HepG2 (cell line): ENCODE measurements at regions not wholly inside any gene's neighbourhood (a gene's known extent, or its start where the extent isn't known, plus 50 kb on each side); places are given as distances from the start of the nearest gene placed in this dataset.

Source experiments
- ATAC-seq: fragments of 200-7000 bp; cut with Tn5 transposase; 3 replicates; pipeline ENCODE4 v1.9.1; 2020; ENCODE audit warnings: mild to moderate bottlenecking, moderate library complexity
- BruUV-seq: library from RNA; stranded (reverse); fragments of 400-500 nt; replicated peaks from 2 replicates; lab custom pipeline; 2021; lab: Mats Ljungman, UMichigan
- CTCF ChIA-PET: fragments of 300-600 bp; formaldehyde crosslinking; extraction: SDS; loops from one replicate; lab custom pipeline; 2021; ENCODE audit warnings: low total read pairs, inconsistent platforms, low intra/inter-chr PET ratio; lab: Yijun Ruan, JAX
- POLR2A ChIA-PET: fragments of 350-600 bp; sonication (Branson Sonifier 250); formaldehyde crosslinking; loops from one replicate; lab custom pipeline; 2020; ENCODE audit warnings: antibody characterized with exemption, inconsistent platforms; lab: Yijun Ruan, JAX
- DNase-seq: peaks from one replicate; pipeline ENCODE4 v3.0.0-alpha.2; 2015; ENCODE audit warnings: low spot score
- FAIRE-seq: peaks from 3 replicates; lab custom pipeline; 2011; peaks lifted over from hg19 to GRCh38; lab: Jason Lieb, UNC
- H2AFZ ChIP-seq: one replicate; pipeline ENCODE4 v1.6.1; 2011; ENCODE audit warnings: low read length, inconsistent platforms
- H3K27ac ChIP-seq: fragments of 300-600 bp; 3 replicates; pipeline ENCODE4 v1.8.0; 2011; ENCODE audit warnings: mixed run types, mild to moderate bottlenecking, mixed read lengths, low read length, inconsistent platforms; ENCODE audit not compliant: insufficient read depth; ENCODE audit errors: extremely low read length
- H3K27me3 ChIP-seq, 2 experiments: fragments of 200-600 bp in 1 of 2; 2 replicates in 1 of 2; 3 replicates in 1 of 2; pipeline versions ENCODE4 v1.6.0 to v1.8.0; 2011; ENCODE audit warnings: low read length in 2 of 2, mild to moderate bottlenecking in 2 of 2, moderate library complexity in 2 of 2, inconsistent platforms in 1 of 2; ENCODE audit not compliant: insufficient read depth in 2 of 2, control insufficient read depth in 1 of 2
- H3K36me3 ChIP-seq, 2 experiments: fragments of 200-600 bp in 1 of 2; replicated peaks in 1 of 2; 2 replicates in 1 of 2; 3 replicates in 1 of 2; pipeline versions ENCODE4 v1.5.1 to v1.8.0; 2011; ENCODE audit warnings: low read length in 2 of 2, inconsistent platforms in 1 of 2; ENCODE audit not compliant: insufficient read depth in 2 of 2, control insufficient read depth in 1 of 2
- H3K4me1 ChIP-seq: 2 replicates; pipeline ENCODE4 v1.5.1; 2012; ENCODE audit warnings: low read length, inconsistent platforms; ENCODE audit not compliant: insufficient read depth
- H3K4me2 ChIP-seq: 2 replicates; pipeline ENCODE4 v1.6.0; 2011; ENCODE audit warnings: low read depth, low read length, inconsistent platforms
- H3K4me3 ChIP-seq, 3 experiments: fragments of 200-600 bp in 1 of 3; sonication (generic), shearing (Covaris generic) in 1 of 3; replicated peaks in 1 of 3; 2 replicates each; pipeline ENCODE4 v1.5.1; 2011 to 2016; ENCODE audit warnings: low read length in 3 of 3, inconsistent platforms in 2 of 3, low read depth in 2 of 3, mild to moderate bottlenecking in 2 of 3, control low read depth in 1 of 3, mixed read lengths in 1 of 3; ENCODE audit not compliant: insufficient read depth in 1 of 3
- H3K79me2 ChIP-seq: one replicate; pipeline ENCODE4 v1.6.1; 2011; ENCODE audit warnings: low read length, inconsistent platforms; ENCODE audit not compliant: insufficient read depth
- H3K9ac ChIP-seq: 2 replicates; pipeline ENCODE4 v1.6.0; 2011; ENCODE audit warnings: mild to moderate bottlenecking, low read depth, low read length, inconsistent platforms; ENCODE audit not compliant: insufficient read depth
- H3K9me3 ChIP-seq: 2 replicates; pipeline ENCODE4 v1.5.1; 2012; ENCODE audit warnings: mild to moderate bottlenecking, low read length
- H4K20me1 ChIP-seq: 2 replicates; pipeline ENCODE4 v1.6.0; 2011; ENCODE audit warnings: inconsistent platforms, mild to moderate bottlenecking, low read length, moderate library complexity; ENCODE audit not compliant: insufficient read depth
- AGO2 ChIP-seq: fragments of 200-400 bp; formaldehyde crosslinking; optimal IDR thresholded peaks from 2 replicates; pipeline ENCODE3; 2017; ENCODE audit warnings: mild to moderate bottlenecking, low read depth, low read length, moderate library complexity
- BRD4 ChIP-seq: sonication (generic); formaldehyde crosslinking; IDR thresholded peaks from 2 replicates; pipeline ENCODE4 v1.4.0; 2020; ENCODE audit warnings: missing genetic modification reagents
- FOSL2 ChIP-seq: sonication (generic); formaldehyde crosslinking; IDR thresholded peaks from 2 replicates; pipeline ENCODE4 v1.4.0; 2020; ENCODE audit warnings: missing genetic modification reagents
- GABPA ChIP-seq, 2 experiments: IDR thresholded peaks; 2 replicates each; pipeline ENCODE4 v1.6.1; 2011 to 2016; ENCODE audit warnings: low read depth in 2 of 2, low read length in 1 of 2, missing biosample characterization in 1 of 2, missing genetic modification characterization in 1 of 2
- MAFK ChIP-seq, 2 experiments: IDR thresholded peaks in 1 of 2; conservative IDR thresholded peaks in 1 of 2; 2 replicates each; pipeline ENCODE4 v1.6.1; 2011; ENCODE audit warnings: improper control_type of control experiment in 2 of 2, low read length in 2 of 2
- NR2F1 ChIP-seq, 2 experiments: fragments of 450-650 bp in 1 of 2; formaldehyde crosslinking in 1 of 2; IDR thresholded peaks; 2 replicates each; pipeline versions ENCODE4 v1.5.0 to v1.6.1; 2016 to 2020; ENCODE audit warnings: mild to moderate bottlenecking in 1 of 2, missing compliant biosample characterization in 1 of 2, missing genetic modification reagents in 1 of 2, moderate library complexity in 1 of 2
- REL ChIP-seq: sonication (generic); formaldehyde crosslinking; conservative IDR thresholded peaks from 2 replicates; pipeline ENCODE4 v1.8.0; 2022; ENCODE audit warnings: mild to moderate bottlenecking, missing genetic modification reagents, moderate library complexity
- RELA ChIP-seq: sonication (generic); formaldehyde crosslinking; IDR thresholded peaks from 2 replicates; pipeline ENCODE4 v1.4.0; 2020; ENCODE audit warnings: missing genetic modification reagents
- SIN3B ChIP-seq: fragments of 150-350 bp; IDR thresholded peaks from 2 replicates; pipeline ENCODE4 v1.6.1; 2014; ENCODE audit warnings: low read length
- TARDBP ChIP-seq: sonication (generic); formaldehyde crosslinking; IDR thresholded peaks from 2 replicates; pipeline ENCODE4 v1.8.0; 2022; ENCODE audit warnings: mild to moderate bottlenecking, missing genetic modification reagents
- ZNF225 ChIP-seq: sonication (generic); formaldehyde crosslinking; IDR thresholded peaks from 2 replicates; pipeline ENCODE4 v1.4.0; 2020; ENCODE audit warnings: mild to moderate bottlenecking, missing genetic modification reagents
- ZNF776 ChIP-seq: sonication (generic); formaldehyde crosslinking; IDR thresholded peaks from 2 replicates; pipeline ENCODE4 v1.4.0; 2020; ENCODE audit warnings: mild to moderate bottlenecking, missing genetic modification reagents
- ZNF777 ChIP-seq: sonication (generic); formaldehyde crosslinking; IDR thresholded peaks from 2 replicates; pipeline ENCODE4 v1.4.0; 2020; ENCODE audit warnings: missing genetic modification reagents
- ZNF782 ChIP-seq: sonication (generic); formaldehyde crosslinking; IDR thresholded peaks from 2 replicates; pipeline ENCODE4 v1.4.0; 2020; ENCODE audit warnings: missing genetic modification reagents, mild to moderate bottlenecking, borderline replicate concordance
- ZNF850 ChIP-seq: sonication (generic); formaldehyde crosslinking; conservative IDR thresholded peaks from 2 replicates; pipeline ENCODE4 v1.9.0; 2021; ENCODE audit warnings: mild to moderate bottlenecking, missing genetic modification reagents
- WGBS: methylation state at CpG from one replicate; pipeline ENCODE4 v1.1.6; 2017; ENCODE audit warnings: low lambda C conversion rate; 5-methylcytosine and 5-hydroxymethylcytosine counted together
- in situ Hi-C: cut with HindIII; loops from 2 replicates; pipeline ENCODE4 v1.10.0; 2017; ENCODE audit warnings: low pct_unique_long_range_greater_than_20kb; ENCODE audit not compliant: extremely low pct_ligation_motif_present
- intact Hi-C: fragments of 100-400 bp; cut with micrococcal nuclease; formaldehyde crosslinking; loops from one replicate; pipeline ENCODE4 v1.10.0; 2022; ENCODE audit not compliant: unreplicated experiment
- TF ChIP-seq, protein P1 (sequence below): sonication (generic); formaldehyde crosslinking; conservative IDR thresholded peaks from 2 replicates; pipeline ENCODE4 v1.8.0; 2022; ENCODE audit warnings: missing genetic modification reagents

DNA sequence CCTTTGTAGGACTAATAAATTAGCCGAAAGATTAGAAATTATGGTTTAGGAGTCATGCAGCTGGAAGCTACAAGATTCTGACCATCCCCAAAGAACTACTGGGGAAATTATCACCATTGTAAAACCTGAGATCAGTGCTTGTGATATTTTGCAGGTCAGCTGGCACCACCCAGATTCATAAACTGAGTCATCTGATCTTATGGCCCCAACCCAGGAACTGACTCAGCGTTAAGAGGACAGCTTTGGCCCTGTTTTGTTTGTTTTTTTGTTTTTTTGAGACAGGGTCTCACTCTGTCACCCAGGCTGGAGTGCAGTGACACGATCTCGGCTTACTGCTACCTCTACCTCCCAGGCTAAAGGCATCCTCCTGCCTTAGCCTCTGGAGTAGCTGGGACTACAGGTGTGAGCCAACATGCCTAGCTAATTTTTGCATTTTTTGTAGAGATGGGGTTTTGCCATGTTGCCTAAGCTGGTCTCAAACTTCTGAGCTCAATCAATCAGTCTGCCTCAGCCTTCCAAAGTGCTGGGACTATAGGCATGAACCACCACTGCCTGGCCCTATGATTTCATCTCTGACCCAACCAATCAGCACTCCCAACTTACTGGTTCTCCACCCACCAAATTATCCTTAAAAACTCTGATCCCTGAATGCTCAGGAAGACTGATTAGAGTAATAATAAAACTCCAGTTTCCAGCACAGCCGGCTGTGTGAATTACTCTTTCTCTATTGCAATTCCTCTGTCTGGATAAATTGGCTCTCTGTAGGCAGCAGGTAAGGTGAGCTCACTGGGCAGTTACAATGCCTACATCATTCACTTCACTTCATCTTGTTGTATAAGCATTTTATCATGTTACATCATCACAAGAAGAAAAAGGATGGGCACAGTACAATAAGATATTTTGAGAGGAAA lies 79.4 kb upstream of the KSR1 start:
- no peaks in the 10 kb centered on the region for H4K20me1 ChIP-seq
- H3K4me3 ChIP-seq, result no peak overlapping the region
- FAIRE-seq (no peak), DNase-seq (no peak), ATAC-seq (no peak)
- H3K4me1 ChIP-seq, result peaks cover 28% of the 10 kb centered on the region
- POLR2A ChIA-PET, result no interaction called here
- no peaks in the 10 kb centered on the region for H3K79me2 ChIP-seq
- H3K9ac ChIP-seq, result no peak overlapping the region
- no peak overlapping the region for H2AFZ ChIP-seq
- H3K27me3 ChIP-seq, result peaks cover 0 to 6% of the 10 kb centered on the region in 2 experiments; a peak in 2 of 5 replicates
- H3K36me3 ChIP-seq, result no peaks in the 10 kb centered on the region
- no TSS peak for BruUV-seq
- CTCF ChIA-PET, result no interaction called here
- in situ Hi-C loops (no loop called here), intact Hi-C loops (no loop called here)
- WGBS, result 28% methylated on average over 5 of the region's 5 CpGs
- H3K27ac ChIP-seq, result no peak overlapping the region
- H3K4me2 ChIP-seq, result no peak overlapping the region
- TF ChIP-seq MAFK (conservative IDR thresholded peaks at IDR 0.05 in 1 of 2, IDR thresholded peaks at IDR 0.05 in 1 of 2; ENCODE audit: low read length in 2 of 2) (peak in 1 of 2 experiments; percentile 12; a peak in 1 of 4 replicates), BRD4 (CRISPR knock-in tag) (no peak), FOSL2 (CRISPR knock-in tag) (peak; percentile 45)
- peaks cover 5% of the 10 kb centered on the region; the same call in 1 of the 2 replicates for H3K9me3 ChIP-seq

DNA sequence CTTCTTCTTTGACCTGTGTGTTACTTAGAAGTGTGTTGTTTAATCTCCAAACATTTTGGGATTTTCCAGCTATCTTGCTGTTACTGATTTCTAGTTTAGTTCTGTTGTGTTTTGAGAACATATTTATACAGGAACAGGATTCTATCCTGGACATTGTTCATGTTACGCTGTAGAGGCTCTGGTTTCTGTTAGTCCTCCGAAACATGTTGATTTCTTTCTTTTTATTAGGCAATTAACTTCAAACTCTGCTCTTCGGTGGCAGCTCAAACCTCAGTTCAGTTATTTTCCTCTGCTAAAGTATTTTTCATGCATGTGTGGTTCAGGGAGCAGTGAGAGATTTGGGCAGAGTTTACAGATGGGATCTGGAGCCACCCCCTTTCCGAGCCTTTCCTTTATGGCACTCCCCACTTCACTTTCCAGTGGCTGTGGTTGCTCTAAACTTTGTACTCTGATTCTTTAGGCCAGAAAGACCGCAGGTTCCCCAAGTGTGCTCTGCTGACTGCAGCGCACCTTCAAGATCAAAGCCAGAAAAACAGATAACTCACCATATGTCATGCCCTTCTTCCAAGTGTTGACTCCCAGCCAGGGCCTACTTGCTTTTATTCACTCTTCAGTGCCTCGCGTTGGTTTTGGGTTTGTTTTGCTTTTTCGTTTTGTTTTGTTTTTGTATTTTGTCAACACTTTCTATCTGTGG lies 77.6 kb upstream of the KSR1 start:
- Histone ChIP-seq H3K4me1 (peaks cover 28% of the 10 kb centered on the region), H3K36me3 (no peaks in the 10 kb centered on the region), H3K4me3 (no peak overlapping the region), H3K79me2 (no peaks in the 10 kb centered on the region), H3K9me3 (peaks cover 5% of the 10 kb centered on the region; the same call in 1 of the 2 replicates), H3K27ac (no peak overlapping the region), H3K9ac (no peak overlapping the region), H2AFZ (no peak overlapping the region), H3K4me2 (0 out of 2 replicates have a peak overlapping the region, but pooled peaks have one; percentile 0), H3K27me3 (peaks cover 0 to 6% of the 10 kb centered on the region in 2 experiments; a peak in 2 of 5 replicates), H4K20me1 (no peaks in the 10 kb centered on the region)
- intact Hi-C loops (no loop called here), in situ Hi-C loops (no loop called here)
- POLR2A ChIA-PET, result no interaction called here
- DNase-seq (no peak), ATAC-seq (no peak), FAIRE-seq (no peak)
- BruUV-seq, result no TSS peak
- CTCF ChIA-PET, result interaction anchor here (3.4 kb wide), 1 partner anchor 25 kb away, joined by 34 read pairs; no protein-coding TSS in a partner anchor
- 24% methylated on average over 9 of the region's 9 CpGs for WGBS
- TF ChIP-seq GABPA (IDR thresholded peaks at IDR 0.05; ENCODE audit: low read depth, low read length) (no peak), GABPA (CRISPR knock-in tag; IDR thresholded peaks at IDR 0.05; ENCODE audit: low read depth) (no peak), AGO2 (no peak), ZNF850 (CRISPR knock-in tag) (no peak), SIN3B (no peak), TARDBP (CRISPR knock-in tag) (no peak), ZNF777 (CRISPR knock-in tag) (no peak), NR2F1 (CRISPR knock-in tag; IDR thresholded peaks at IDR 0.05) (no peak), ZNF782 (CRISPR knock-in tag) (no peak), REL (CRISPR knock-in tag) (no peak), RELA (CRISPR knock-in tag) (no peak), ZNF776 (CRISPR knock-in tag) (no peak), ZNF225 (no peak)
- TF ChIP-seq, protein P1, sequence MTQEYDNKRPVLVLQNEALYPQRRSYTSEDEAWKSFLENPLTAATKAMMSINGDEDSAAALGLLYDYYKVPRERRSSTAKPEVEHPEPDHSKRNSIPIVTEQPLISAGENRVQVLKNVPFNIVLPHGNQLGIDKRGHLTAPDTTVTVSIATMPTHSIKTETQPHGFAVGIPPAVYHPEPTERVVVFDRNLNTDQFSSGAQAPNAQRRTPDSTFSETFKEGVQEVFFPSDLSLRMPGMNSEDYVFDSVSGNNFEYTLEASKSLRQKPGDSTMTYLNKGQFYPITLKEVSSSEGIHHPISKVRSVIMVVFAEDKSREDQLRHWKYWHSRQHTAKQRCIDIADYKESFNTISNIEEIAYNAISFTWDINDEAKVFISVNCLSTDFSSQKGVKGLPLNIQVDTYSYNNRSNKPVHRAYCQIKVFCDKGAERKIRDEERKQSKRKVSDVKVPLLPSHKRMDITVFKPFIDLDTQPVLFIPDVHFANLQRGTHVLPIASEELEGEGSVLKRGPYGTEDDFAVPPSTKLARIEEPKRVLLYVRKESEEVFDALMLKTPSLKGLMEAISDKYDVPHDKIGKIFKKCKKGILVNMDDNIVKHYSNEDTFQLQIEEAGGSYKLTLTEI (CRISPR knock-in tag), result no peak
